ENCODE measurements at regions not wholly inside any gene's neighbourhood (a gene's known extent, or its start where the extent isn't known, plus 50 kb on each side); places are given as distances from the start of the nearest gene placed in this dataset.

DNA sequence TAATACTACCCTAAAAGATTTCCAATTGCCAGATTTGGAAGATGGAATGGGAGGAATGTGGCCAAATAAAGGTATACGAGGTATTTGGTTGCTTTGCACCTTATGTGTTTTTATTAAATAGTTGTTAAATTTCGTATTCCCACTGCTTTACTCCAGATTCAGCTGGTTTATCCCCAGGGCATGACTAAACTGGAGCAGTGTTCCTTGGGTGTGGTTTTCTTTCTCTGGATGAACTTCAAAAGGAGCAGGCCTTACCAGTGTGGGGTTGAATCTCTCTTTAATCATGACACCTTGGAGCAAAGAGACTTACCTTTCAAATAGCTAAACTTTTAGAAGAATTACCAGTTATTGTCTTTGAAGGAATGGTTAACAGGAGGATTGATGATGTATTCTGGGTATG is 121.7 kb upstream of the BNC2 start:
- DNase-seq (ENCODE audit: low spot score in 2 of 2, unreplicated experiment in 2 of 2): no peak
- TF ChIP-seq, protein P1, sequence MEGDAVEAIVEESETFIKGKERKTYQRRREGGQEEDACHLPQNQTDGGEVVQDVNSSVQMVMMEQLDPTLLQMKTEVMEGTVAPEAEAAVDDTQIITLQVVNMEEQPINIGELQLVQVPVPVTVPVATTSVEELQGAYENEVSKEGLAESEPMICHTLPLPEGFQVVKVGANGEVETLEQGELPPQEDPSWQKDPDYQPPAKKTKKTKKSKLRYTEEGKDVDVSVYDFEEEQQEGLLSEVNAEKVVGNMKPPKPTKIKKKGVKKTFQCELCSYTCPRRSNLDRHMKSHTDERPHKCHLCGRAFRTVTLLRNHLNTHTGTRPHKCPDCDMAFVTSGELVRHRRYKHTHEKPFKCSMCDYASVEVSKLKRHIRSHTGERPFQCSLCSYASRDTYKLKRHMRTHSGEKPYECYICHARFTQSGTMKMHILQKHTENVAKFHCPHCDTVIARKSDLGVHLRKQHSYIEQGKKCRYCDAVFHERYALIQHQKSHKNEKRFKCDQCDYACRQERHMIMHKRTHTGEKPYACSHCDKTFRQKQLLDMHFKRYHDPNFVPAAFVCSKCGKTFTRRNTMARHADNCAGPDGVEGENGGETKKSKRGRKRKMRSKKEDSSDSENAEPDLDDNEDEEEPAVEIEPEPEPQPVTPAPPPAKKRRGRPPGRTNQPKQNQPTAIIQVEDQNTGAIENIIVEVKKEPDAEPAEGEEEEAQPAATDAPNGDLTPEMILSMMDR (IDR thresholded peaks at IDR 0.05; ENCODE audit: unreplicated experiment): no peak
- Mint-ChIP-seq H3K36me3 (peaks cover 10% of the 10 kb centered on the region), H3K27me3 (ENCODE audit: low read depth) (no peaks in the 10 kb centered on the region), H3K27ac (no peak overlapping the region), H3K4me1 (no peaks in the 10 kb centered on the region), H3K9me3 (peaks cover 22% of the 10 kb centered on the region), H3K4me3 (no peak overlapping the region)

DNA sequence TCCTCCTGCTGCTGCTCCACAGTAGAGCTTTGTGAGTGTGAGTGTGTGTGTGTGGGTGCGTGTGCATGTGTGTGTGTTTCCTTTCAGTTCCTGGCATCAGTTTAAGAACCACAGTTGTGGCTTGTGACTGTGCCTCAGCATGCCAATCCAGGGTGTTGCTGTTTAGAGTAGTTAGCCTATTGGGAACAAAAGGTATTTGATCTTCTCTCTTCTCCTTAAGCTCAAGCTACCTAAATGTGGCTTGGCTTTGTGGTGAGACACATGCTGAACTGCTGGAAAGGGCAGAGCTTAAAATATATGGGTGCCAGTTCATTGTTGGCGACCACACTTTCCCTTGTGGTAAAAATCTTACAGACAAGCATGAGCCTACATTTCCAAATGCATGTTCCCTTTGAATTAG is 116.6 kb upstream of the BNC2 start:
- H3K27me3 Mint-ChIP-seq (ENCODE audit: low read depth): no peaks in the 10 kb centered on the region
- no peak for DNase-seq (ENCODE audit: low spot score in 2 of 2, unreplicated experiment in 2 of 2)
- H3K9me3 Mint-ChIP-seq: no peaks in the 10 kb centered on the region
- H3K36me3 Mint-ChIP-seq: no peaks in the 10 kb centered on the region
- TF ChIP-seq, protein P1 (IDR thresholded peaks at IDR 0.05; ENCODE audit: unreplicated experiment): no peak
- no peak overlapping the region for H3K4me3 Mint-ChIP-seq
- H3K27ac Mint-ChIP-seq: no peak overlapping the region
- H3K4me1 Mint-ChIP-seq: peaks cover 5% of the 10 kb centered on the region

DNA sequence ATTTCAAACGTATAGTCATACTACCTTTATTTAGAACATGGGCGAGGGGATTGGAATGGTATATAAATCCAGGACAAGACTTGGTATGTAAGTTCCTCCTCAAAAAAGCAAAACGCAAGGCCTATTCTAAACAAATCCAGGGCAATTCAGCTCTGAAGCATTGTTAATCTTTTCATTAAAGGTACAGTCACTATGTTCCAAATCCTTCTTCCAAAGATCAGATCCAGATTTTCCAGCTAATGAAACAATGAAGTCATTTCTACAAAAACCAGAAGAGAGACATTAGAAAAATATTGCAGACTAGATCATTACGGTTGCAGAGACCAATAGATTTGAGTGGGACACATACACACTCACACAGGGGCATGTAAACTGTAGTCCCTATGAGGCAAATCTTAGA is 116.1 kb upstream of the BNC2 start:
- no peaks in the 10 kb centered on the region for H3K36me3 Mint-ChIP-seq
- H3K27ac Mint-ChIP-seq: no peak overlapping the region
- no peaks in the 10 kb centered on the region for H3K27me3 Mint-ChIP-seq (ENCODE audit: low read depth)
- DNase-seq (ENCODE audit: low spot score in 2 of 2, unreplicated experiment in 2 of 2): no peak
- no peaks in the 10 kb centered on the region for H3K9me3 Mint-ChIP-seq
- H3K4me1 Mint-ChIP-seq: peaks cover 5% of the 10 kb centered on the region
- TF ChIP-seq, protein P1 (IDR thresholded peaks at IDR 0.05; ENCODE audit: unreplicated experiment): no peak
- H3K4me3 Mint-ChIP-seq: no peak overlapping the region

DNA sequence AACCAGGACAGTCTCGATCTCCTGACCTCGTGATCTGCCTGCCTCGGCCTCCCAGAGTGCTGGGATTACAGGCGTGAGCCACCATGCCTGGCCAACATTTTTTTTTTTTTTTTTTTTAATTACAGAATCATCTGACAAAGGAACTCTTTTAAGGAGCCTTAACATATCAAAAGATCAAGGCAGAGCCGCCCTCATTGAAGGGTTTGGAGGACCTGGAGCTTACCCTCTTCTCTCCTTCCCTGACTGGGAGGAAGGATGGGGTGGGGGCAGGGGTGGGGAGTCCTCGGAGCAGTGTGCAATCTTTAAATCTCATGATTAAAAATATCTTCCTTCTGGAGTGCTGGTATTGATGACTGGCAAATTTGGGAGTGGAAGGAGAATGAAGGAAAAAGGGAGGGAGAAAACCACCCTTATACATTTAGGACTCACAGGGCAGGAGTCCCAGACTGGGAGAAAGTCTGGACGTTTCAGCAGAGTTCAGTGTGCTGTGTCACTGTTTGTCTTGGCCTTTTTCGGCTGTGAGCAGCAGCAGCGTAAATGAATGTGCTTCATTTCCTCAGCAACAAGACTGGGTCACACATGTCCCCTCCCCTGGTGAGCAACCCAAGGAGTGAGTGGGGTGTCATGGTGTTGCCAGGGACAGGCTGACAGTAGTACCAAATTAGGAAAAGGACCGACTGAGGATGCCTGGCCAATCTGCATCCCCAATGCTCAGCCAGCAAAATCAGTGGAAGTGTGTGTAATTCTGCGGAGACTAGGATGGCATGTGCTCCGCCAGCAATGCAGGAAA is 115.3 kb upstream of the BNC2 start:
- Mint-ChIP-seq H3K36me3 (no peaks in the 10 kb centered on the region), H3K27ac (no peak overlapping the region), H3K9me3 (no peaks in the 10 kb centered on the region), H3K27me3 (ENCODE audit: low read depth) (no peaks in the 10 kb centered on the region), H3K4me3 (no peak overlapping the region), H3K4me1 (peaks cover 5% of the 10 kb centered on the region)
- TF ChIP-seq, protein P1 (IDR thresholded peaks at IDR 0.05; ENCODE audit: unreplicated experiment): no peak
- no peak for DNase-seq (ENCODE audit: low spot score in 2 of 2, unreplicated experiment in 2 of 2)

DNA sequence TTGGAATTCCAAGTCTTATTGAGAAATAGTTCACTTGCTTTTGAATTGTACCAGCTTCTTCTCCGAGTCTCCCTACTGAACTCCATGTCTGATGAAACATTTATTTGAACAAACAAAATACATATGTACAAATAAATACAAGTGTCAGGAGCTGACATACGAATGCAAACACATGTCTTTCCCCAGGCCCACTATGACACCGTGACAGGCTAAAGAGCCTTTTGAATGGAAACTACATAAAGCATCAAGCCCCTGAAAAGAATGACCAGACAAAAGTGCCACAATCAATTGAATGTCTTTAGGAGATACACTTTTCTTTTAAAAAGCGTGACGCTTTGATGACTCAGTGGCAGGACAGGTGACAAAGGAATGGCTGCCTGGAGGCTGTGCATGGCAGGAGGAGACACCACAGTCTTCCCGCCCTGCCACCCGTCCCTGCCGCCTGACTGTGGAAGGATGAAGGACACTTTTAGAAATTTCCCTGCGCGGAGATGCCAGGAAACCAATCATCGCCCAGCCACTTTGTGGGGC is 112.4 kb upstream of the BNC2 start:
- no peaks in the 10 kb centered on the region for H3K36me3 Mint-ChIP-seq
- H3K4me3 Mint-ChIP-seq: no peak overlapping the region
- no peaks in the 10 kb centered on the region for H3K9me3 Mint-ChIP-seq
- no peak for DNase-seq (ENCODE audit: low spot score in 2 of 2, unreplicated experiment in 2 of 2)
- no peak overlapping the region for H3K27ac Mint-ChIP-seq
- H3K4me1 Mint-ChIP-seq: peaks cover 5% of the 10 kb centered on the region
- TF ChIP-seq, protein P1 (IDR thresholded peaks at IDR 0.05; ENCODE audit: unreplicated experiment): no peak
- H3K27me3 Mint-ChIP-seq (ENCODE audit: low read depth): no peaks in the 10 kb centered on the region
